Neural cell (in vitro differentiated cells): ENCODE measurements at regions not wholly inside any gene's neighbourhood (a gene's known extent, or its start where the extent isn't known, plus 50 kb on each side); places are given as distances from the start of the nearest gene placed in this dataset.

Source experiments
- H2AFZ ChIP-seq: fragments of 200-600, 300-800 bp; sonication (generic), shearing (Covaris generic); 2 replicates; pipeline ENCODE4 v1.6.0; 2014; ENCODE audit warnings: low read depth, mild to moderate bottlenecking, antibody characterized with exemption, low read length, moderate library complexity
- H3F3A ChIP-seq: fragments of 200-600 bp; shearing (Covaris generic); 2 replicates; pipeline ENCODE4 v1.6.1; 2016; ENCODE audit warnings: mild to moderate bottlenecking, moderate library complexity, mixed read lengths, antibody characterized with exemption, low read length; ENCODE audit not compliant: insufficient read depth, poor library complexity, severe bottlenecking
- H3K27ac ChIP-seq: fragments of 200-600, 300-800 bp; sonication (generic), shearing (Covaris generic); 2 replicates; pipeline ENCODE4 v1.5.1; 2014; ENCODE audit warnings: mild to moderate bottlenecking, low read length, moderate library complexity
- H3K27me3 ChIP-seq: fragments of 300-800, 200-600 bp; sonication (generic), shearing (Covaris generic); 2 replicates; pipeline ENCODE4 v1.6.0; 2014; ENCODE audit warnings: mild to moderate bottlenecking, low read depth, low read length, moderate library complexity; ENCODE audit not compliant: insufficient read depth
- H3K36me3 ChIP-seq: fragments of 300-800, 200-600 bp; sonication (generic), shearing (Covaris generic); 2 replicates; pipeline ENCODE4 v1.5.1; 2014; ENCODE audit warnings: mild to moderate bottlenecking, antibody characterized with exemption, low read length, moderate library complexity; ENCODE audit not compliant: insufficient read depth
- H3K4me2 ChIP-seq: fragments of 300-800, 200-600 bp; sonication (generic), shearing (Covaris generic); 2 replicates; pipeline ENCODE4 v1.6.0; 2014; ENCODE audit warnings: mild to moderate bottlenecking, low read length
- H3K4me3 ChIP-seq: fragments of 300-800, 200-600 bp; sonication (generic), shearing (Covaris generic); 2 replicates; pipeline ENCODE4 v1.5.1; 2014; ENCODE audit warnings: mild to moderate bottlenecking, low read length, moderate library complexity
- H3K79me2 ChIP-seq: fragments of 200-600 bp; shearing (Covaris generic); replicated peaks from 2 replicates; pipeline ENCODE4 v1.6.0; 2014; ENCODE audit warnings: mild to moderate bottlenecking, low read length, moderate library complexity; ENCODE audit not compliant: insufficient read depth
- H3K9ac ChIP-seq: fragments of 300-800, 200-600 bp; sonication (generic), shearing (Covaris generic); 2 replicates; pipeline ENCODE4 v1.6.1; 2016; ENCODE audit warnings: mild to moderate bottlenecking, low read length, mixed read lengths
- H3K9me2 ChIP-seq: fragments of 200-600 bp; shearing (Covaris generic); 2 replicates; pipeline ENCODE4 v1.6.1; 2016; ENCODE audit warnings: mild to moderate bottlenecking, low read length, mixed read lengths; ENCODE audit not compliant: insufficient read depth
- H3K9me3 ChIP-seq: fragments of 200-600, 300-800 bp; sonication (generic), shearing (Covaris generic); 2 replicates; pipeline ENCODE4 v1.6.1; 2016; ENCODE audit warnings: mild to moderate bottlenecking, mixed run types, low read length, moderate library complexity, mixed read lengths
- H4K20me1 ChIP-seq: fragments of 200-600 bp; shearing (Covaris generic); 2 replicates; pipeline ENCODE4 v1.6.1; 2016; ENCODE audit warnings: mild to moderate bottlenecking, mixed run types; ENCODE audit not compliant: insufficient read depth
- CTCF ChIP-seq: fragments of 450-650 bp; IDR thresholded peaks from 2 replicates; pipeline ENCODE4 v1.5.1; 2014; ENCODE audit warnings: antibody characterized with exemption, mild to moderate bottlenecking, moderate library complexity; ENCODE audit not compliant: poor library complexity, severe bottlenecking
- EP300 ChIP-seq: fragments of 450-650 bp; conservative IDR thresholded peaks from 2 replicates; pipeline ENCODE4 v1.6.1; 2014; ENCODE audit warnings: antibody characterized with exemption, mild to moderate bottlenecking, moderate library complexity; ENCODE audit not compliant: poor library complexity, severe bottlenecking
- EZH2 ChIP-seq: fragments of 200-600, 300-800 bp; shearing (Covaris generic), sonication (generic); IDR thresholded peaks from 2 replicates; pipeline ENCODE4 v1.6.1; 2014; ENCODE audit warnings: antibody characterized with exemption, low read length, borderline replicate concordance, mild to moderate bottlenecking; ENCODE audit not compliant: insufficient read depth, poor library complexity, severe bottlenecking
- MXI1 ChIP-seq: fragments of 450-650 bp; conservative IDR thresholded peaks from 2 replicates; pipeline ENCODE4 v1.6.1; 2014; ENCODE audit warnings: antibody characterized with exemption, mild to moderate bottlenecking; ENCODE audit not compliant: poor library complexity, severe bottlenecking
- POLR2AphosphoS5 ChIP-seq: IDR thresholded peaks from 2 replicates; pipeline ENCODE4 v1.6.1; 2012
- RAD21 ChIP-seq: fragments of 450-650 bp; conservative IDR thresholded peaks from 2 replicates; pipeline ENCODE4 v1.6.1; 2014; ENCODE audit warnings: antibody characterized with exemption, mild to moderate bottlenecking, moderate library complexity
- REST ChIP-seq: IDR thresholded peaks from 2 replicates; pipeline ENCODE4 v1.6.1; 2012; ENCODE audit warnings: borderline replicate concordance
- SMC3 ChIP-seq: fragments of 450-650 bp; conservative IDR thresholded peaks from 2 replicates; pipeline ENCODE4 v1.6.1; 2014; ENCODE audit warnings: antibody characterized with exemption, mild to moderate bottlenecking, moderate library complexity; ENCODE audit not compliant: poor library complexity
- TAF1 ChIP-seq: IDR thresholded peaks from 2 replicates; pipeline ENCODE4 v1.6.1; 2012; ENCODE audit warnings: low read depth

GRCh38 chr11:45580399-45580798 lies 85.0 kb downstream of the CHST1 start:
- no peaks in the 10 kb centered on the region for H3K36me3 ChIP-seq
- H3K27me3 ChIP-seq: no peaks in the 10 kb centered on the region
- no peaks in the 10 kb centered on the region for H3F3A ChIP-seq
- no peak overlapping the region for H3K9ac ChIP-seq
- H4K20me1 ChIP-seq: no peaks in the 10 kb centered on the region
- TF ChIP-seq SMC3 (no peak), MXI1 (no peak), REST (no peak), TAF1 (no peak), RAD21 (no peak), EZH2 (no peak), POLR2AphosphoS5 (no peak), EP300 (no peak), CTCF (no peak)
- H3K27ac ChIP-seq: no peak overlapping the region
- H2AFZ ChIP-seq: no peak overlapping the region
- no peaks in the 10 kb centered on the region for H3K9me2 ChIP-seq
- H3K4me3 ChIP-seq: no peak overlapping the region
- H3K79me2 ChIP-seq: no peaks in the 10 kb centered on the region
- H3K4me2 ChIP-seq: no peak overlapping the region
- no peaks in the 10 kb centered on the region for H3K9me3 ChIP-seq

- Histone ChIP-seq H3K27ac (no peak overlapping the region), H3K4me2 (no peak overlapping the region), H4K20me1 (no peaks in the 10 kb centered on the region), H3K9ac (no peak overlapping the region), H3K4me3 (no peak overlapping the region), H3K9me2 (no peaks in the 10 kb centered on the region), H3F3A (no peaks in the 10 kb centered on the region), H3K79me2 (no peaks in the 10 kb centered on the region), H3K36me3 (no peaks in the 10 kb centered on the region), H3K27me3 (no peaks in the 10 kb centered on the region), H2AFZ (no peak overlapping the region), H3K9me3 (no peaks in the 10 kb centered on the region)
- TF ChIP-seq SMC3: no peak
Observed at GRCh38 chr11:45578316-45578715, 87.1 kb downstream of the CHST1 start.

GRCh38 chr11:45577752-45578151 lies 87.7 kb downstream of the CHST1 start:
- Histone ChIP-seq H3K27ac (no peak overlapping the region), H3K4me2 (no peak overlapping the region), H3K9me3 (no peaks in the 10 kb centered on the region), H3F3A (no peaks in the 10 kb centered on the region), H3K36me3 (no peaks in the 10 kb centered on the region), H3K4me3 (no peak overlapping the region), H3K27me3 (no peaks in the 10 kb centered on the region), H3K9ac (no peak overlapping the region), H3K79me2 (no peaks in the 10 kb centered on the region), H3K9me2 (no peaks in the 10 kb centered on the region), H2AFZ (no peak overlapping the region), H4K20me1 (no peaks in the 10 kb centered on the region)
- TF ChIP-seq SMC3 (no peak), POLR2AphosphoS5 (no peak), REST (no peak), EP300 (no peak), RAD21 (no peak), EZH2 (no peak), MXI1 (no peak), CTCF (no peak), TAF1 (no peak)
